Heart left ventricle (tissue), 16 donors: ENCODE measurements at regions not wholly inside any gene's neighbourhood (a gene's known extent, or its start where the extent isn't known, plus 50 kb on each side); places are given as distances from the start of the nearest gene placed in this dataset.

Experiments used
- ATAC-seq, 4 donors: fragments of 200-7000 bp; cut with Tn5 transposase; one replicate each; pipeline ENCODE4 v1.9.1; 2020 to 2022; ENCODE audit warnings: moderate library complexity in 4 of 4, mild to moderate bottlenecking in 3 of 4, moderate number of reproducible peaks in 1 of 4
- DNase-seq, 5 donors: peaks; one replicate each; pipeline ENCODE4 v3.0.0-alpha.2; 2020
- H3K27ac ChIP-seq, 12 donors: fragments of 200-600 bp; sonication (generic) in 4 of 12; one replicate each; pipeline versions ENCODE4 v1.5.0 to v1.8.0; 2016 to 2022; ENCODE audit warnings: mild to moderate bottlenecking in 2 of 12
- H3K27me3 ChIP-seq, 9 donors: fragments of 200-600 bp; sonication (generic) in 2 of 9; one replicate each; pipeline versions ENCODE4 v1.5.1 to v1.8.0; 2016 to 2022; ENCODE audit warnings: mild to moderate bottlenecking in 3 of 9
- H3K36me3 ChIP-seq, 9 donors: fragments of 200-600 bp; sonication (generic) in 2 of 9; one replicate each; pipeline versions ENCODE4 v1.5.0 to v1.8.0; 2018 to 2022; ENCODE audit warnings: mild to moderate bottlenecking in 2 of 9
- H3K4me1 ChIP-seq, 12 donors: fragments of 200-600 bp; sonication (generic) in 4 of 12; one replicate each; pipeline versions ENCODE4 v1.5.0 to v1.8.0; 2016 to 2022; ENCODE audit warnings: mild to moderate bottlenecking in 3 of 12
- H3K4me3 ChIP-seq, 12 donors: fragments of 200-600 bp; sonication (generic) in 4 of 12; one replicate each; pipeline versions ENCODE4 v1.5.0 to v1.8.0; 2017 to 2022; ENCODE audit warnings: mild to moderate bottlenecking in 9 of 12, moderate library complexity in 4 of 12
- H3K9me3 ChIP-seq, 12 donors: fragments of 200-600 bp; sonication (generic) in 4 of 12; one replicate each; pipeline versions ENCODE4 v1.5.0 to v1.8.0; 2016 to 2022; ENCODE audit warnings: mild to moderate bottlenecking in 1 of 12
- CTCF ChIP-seq, 12 donors: fragments of 200-600 bp; sonication (generic) in 4 of 12; IDR thresholded peaks; one replicate each; pipeline versions ENCODE4 v1.5.0 to v1.8.0; 2018 to 2022; ENCODE audit warnings: antibody characterized with exemption in 12 of 12, mild to moderate bottlenecking in 5 of 12
- POLR2A ChIP-seq, 2 donors: fragments of 450-650 bp; IDR thresholded peaks; one replicate each; pipeline ENCODE4 v1.6.1; 2017; ENCODE audit warnings: antibody characterized with exemption in 2 of 2, mild to moderate bottlenecking in 2 of 2, moderate library complexity in 2 of 2
- WGBS, 4 donors: extraction: QIAGEN DNeasy Blood & Tissue Kit in 2 of 4; methylation state at CpG; one replicate each; pipeline versions ENCODE4 v1.1.5 to v1.1.7; 2013 to 2018; 5-methylcytosine and 5-hydroxymethylcytosine counted together
- intact Hi-C, 10 donors: fragments of 100-400 bp; cut with DNase I; formaldehyde crosslinking; loops; one replicate each; pipeline versions ENCODE4 v1.11.1 to v1.14.2; 2022
- donor health status: ischemic (EF 13 %, LVEDD 7.1; RV severe dilation, severe dysfunction).
- donor health status: healthy with polysubstance abuse.
- donor health status: DM: no; HTN: yes; CAD: no.
- donor health status: DM: no; HTN: no; CAD: no.
- donor health status: ischemic (EF 25% LVEDD 6.9; RV normal size, moderate dysfunction).
- donor health status: ischemic (EF 25% LVEDD 5.7; RV mildly dilated, moderate dysfunction).
- donor health status: healthy.
- donor health status: DM: yes; HTN: yes; CAD: no.
- donor health status: ischemic (EF 35%, LVEDD 5.7; RV mildly dilated, moderate dysfunction).
- donor health status: nonischemic (EF 11% LVEDD 7.7; RV severe dilation, severe dysfunction).
- donor health status: DM: yes; HTN: yes; CAD: no.
- donor health status: PGD.
- donor health status: ischemic (EF 29% LVEDD 5.4; RV normal size, mild dysfunction).
- donor health status: nonischemic (EF 23%, LVEDD 6.1; RV moderate dilation, normal function).

DNA sequence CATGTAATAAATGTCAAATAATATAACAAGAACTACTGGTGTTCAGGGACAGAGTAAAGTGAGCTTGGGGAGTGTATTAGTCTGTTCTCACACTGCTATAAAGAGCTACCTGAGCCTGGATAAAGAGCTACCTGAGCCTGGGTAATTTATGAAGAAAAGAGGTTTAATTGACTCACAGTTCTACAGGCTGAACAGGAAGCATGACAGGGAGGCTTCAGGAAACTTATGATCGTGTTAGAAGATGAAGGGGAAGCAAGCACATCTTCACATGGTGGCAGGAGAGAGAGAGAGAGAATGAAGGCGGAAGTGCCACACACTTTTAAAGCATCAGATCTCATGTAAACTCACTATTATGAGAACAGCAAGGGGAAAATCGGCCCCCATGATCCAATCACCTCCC lies 205.9 kb downstream of the CTH start:
- no peak overlapping the region for H3K27ac ChIP-seq
- no peaks in the 10 kb centered on the region for H3K27me3 ChIP-seq
- H3K4me1 ChIP-seq = no peaks in the 10 kb centered on the region
- 46 to 54% (median 50%) methylated on average over 3 of the region's 3 CpGs for WGBS, 4 donors
- intact Hi-C loops = no loop called here
- H3K36me3 ChIP-seq = no peaks in the 10 kb centered on the region
- DNase-seq (no peak), ATAC-seq (no peak)
- no peak for TF ChIP-seq POLR2A (IDR thresholded peaks at IDR 0.05)
- no peak for TF ChIP-seq CTCF (IDR thresholded peaks at IDR 0.05)
- no peak overlapping the region for H3K4me3 ChIP-seq
- peaks cover 0 to 10% (median 0%) of the 10 kb centered on the region in 12 donors for H3K9me3 ChIP-seq

- ATAC-seq = no peak
- Histone ChIP-seq H3K4me1 (no peaks in the 10 kb centered on the region), H3K4me3 (no peak overlapping the region), H3K27me3 (no peaks in the 10 kb centered on the region), H3K27ac (no peak overlapping the region), H3K36me3 (no peaks in the 10 kb centered on the region), H3K9me3 (peaks cover 0 to 10% (median 0%) of the 10 kb centered on the region in 12 donors)
- 71 to 85% (median 75%) methylated on average over 2 of the region's 2 CpGs for WGBS, 4 donors
- intact Hi-C loops = no loop called here
- no peak for DNase-seq
- TF ChIP-seq CTCF (IDR thresholded peaks at IDR 0.05) = no peak
- TF ChIP-seq POLR2A (IDR thresholded peaks at IDR 0.05) = no peak
Observed at GRCh38 chr1:70617728-70618127, 206.7 kb downstream of the CTH start.

DNA sequence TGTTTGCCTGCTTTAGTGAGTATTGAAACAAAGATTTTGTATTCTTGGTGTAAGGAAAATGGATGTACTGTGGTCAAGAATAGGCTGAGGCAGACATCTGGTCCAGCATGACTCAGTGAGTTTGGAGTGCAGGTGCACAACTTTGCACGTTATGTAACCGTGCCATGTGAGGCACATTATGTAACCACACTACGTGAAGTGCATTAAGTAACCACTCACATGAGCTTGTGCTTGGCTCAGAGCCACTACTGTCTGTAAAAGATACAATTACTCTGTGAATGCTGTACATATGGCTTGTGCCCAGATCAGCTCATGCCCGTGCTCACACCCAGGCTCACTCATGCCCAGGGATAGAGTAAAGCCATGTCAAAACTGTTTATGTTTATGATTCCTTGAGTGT lies 216.8 kb downstream of the CTH start:
- Histone ChIP-seq H3K27me3 (no peaks in the 10 kb centered on the region), H3K4me1 (no peaks in the 10 kb centered on the region), H3K27ac (no peak overlapping the region), H3K9me3 (peaks cover 0 to 3% (median 0%) of the 10 kb centered on the region in 12 donors), H3K4me3 (no peak overlapping the region), H3K36me3 (no peaks in the 10 kb centered on the region)
- ATAC-seq = no peak
- WGBS, 4 donors = 40 to 66% (median 45%) methylated on average over 3 to 4 of the region's 4 CpGs
- TF ChIP-seq CTCF (IDR thresholded peaks at IDR 0.05) = no peak
- no peak for TF ChIP-seq POLR2A (IDR thresholded peaks at IDR 0.05)
- intact Hi-C loops = no loop called here
- DNase-seq = no peak

- Histone ChIP-seq H3K4me1 (no peaks in the 10 kb centered on the region), H3K36me3 (no peaks in the 10 kb centered on the region), H3K4me3 (no peak overlapping the region), H3K27ac (no peak overlapping the region), H3K9me3 (peaks cover 0 to 3% (median 0%) of the 10 kb centered on the region in 12 donors), H3K27me3 (no peaks in the 10 kb centered on the region)
- no peak for ATAC-seq
- no peak for TF ChIP-seq CTCF (IDR thresholded peaks at IDR 0.05)
- no peak for TF ChIP-seq POLR2A (IDR thresholded peaks at IDR 0.05)
- intact Hi-C loops = no loop called here
- no peak for DNase-seq
- WGBS, 4 donors = 54 to 73% (median 68%) methylated on average over 4 to 5 of the region's 5 CpGs
Observed at GRCh38 chr1:70628973-70629372, 217.9 kb downstream of the CTH start.
